CD4-positive, alpha-beta T cell (primary cell): ENCODE measurements at regions not wholly inside any gene's neighbourhood (a gene's known extent, or its start where the extent isn't known, plus 50 kb on each side); places are given as distances from the start of the nearest gene placed in this dataset.

Experiments used
- ATAC-seq: fragments of 200-7000 bp; cut with Tn5 transposase; one replicate; pipeline ENCODE4 v1.10.0; 2022; ENCODE audit warnings: mild to moderate bottlenecking; ENCODE audit not compliant: poor library complexity
- CTCF ChIA-PET: fragments of 350-600 bp; sonication (Branson Sonifier 250); formaldehyde crosslinking; loops from one replicate; lab custom pipeline; 2021; ENCODE audit warnings: antibody characterized with exemption, inconsistent platforms; lab: Charles Lee
- POLR2A ChIA-PET: fragments of 350-600 bp; sonication (Branson Sonifier 250); formaldehyde crosslinking; loops from one replicate; lab custom pipeline; 2021; ENCODE audit warnings: antibody characterized with exemption, inconsistent platforms; lab: Charles Lee
- DNase-seq, 14 experiments: peaks; one replicate each; pipeline ENCODE4 v3.0.0-alpha.2; 2013 to 2020; ENCODE audit warnings: mixed read lengths in 2 of 14
- H3K27ac ChIP-seq, 2 donors: one replicate each; pipeline versions ENCODE4 v1.5.1 to v1.7.0; 2013; ENCODE audit warnings: low read length in 2 of 2, low read depth in 1 of 2, mild to moderate bottlenecking in 1 of 2
- H3K27me3 ChIP-seq, 2 experiments: 1 replicate in 1 of 2; 2 replicates in 1 of 2; pipeline versions ENCODE4 v1.6.1 to v1.7.0; 2013; ENCODE audit warnings: low read length in 2 of 2, control low read depth in 1 of 2, mild to moderate bottlenecking in 1 of 2, moderate library complexity in 1 of 2; ENCODE audit not compliant: insufficient read depth in 2 of 2, control insufficient read depth in 1 of 2
- H3K36me3 ChIP-seq: one replicate; pipeline ENCODE4 v1.6.1; 2013; ENCODE audit warnings: low read length, control low read depth; ENCODE audit not compliant: insufficient read depth
- H3K4me1 ChIP-seq: one replicate; pipeline ENCODE4 v1.6.1; 2013; ENCODE audit warnings: low read length, control low read depth; ENCODE audit not compliant: insufficient read depth
- H3K4me3 ChIP-seq: one replicate; pipeline ENCODE4 v1.5.1; 2013; ENCODE audit warnings: mild to moderate bottlenecking, low read length, moderate library complexity
- H3K9me3 ChIP-seq, 2 experiments: 1 replicate in 1 of 2; 2 replicates in 1 of 2; pipeline versions ENCODE4 v1.6.1 to v1.7.0; 2013; ENCODE audit warnings: low read length in 2 of 2, mild to moderate bottlenecking in 2 of 2, control low read depth in 1 of 2, moderate library complexity in 1 of 2; ENCODE audit not compliant: control insufficient read depth in 1 of 2, insufficient read depth in 1 of 2
- H3K27ac Mint-ChIP-seq: one replicate; pipeline ENCODE4 v1.8.0; 2020; ENCODE audit warnings: mixed read lengths
- H3K27me3 Mint-ChIP-seq: one replicate; pipeline ENCODE4 v1.8.0; 2021; ENCODE audit warnings: mixed read lengths
- H3K36me3 Mint-ChIP-seq: one replicate; pipeline ENCODE4 v1.8.0; 2021; ENCODE audit warnings: low read depth, mixed read lengths
- H3K4me1 Mint-ChIP-seq: one replicate; pipeline ENCODE4 v1.8.0; 2021; ENCODE audit warnings: low read depth, mixed read lengths
- H3K4me3 Mint-ChIP-seq: one replicate; pipeline ENCODE4 v1.8.0; 2020; ENCODE audit warnings: mild to moderate bottlenecking, mixed read lengths
- H3K9me3 Mint-ChIP-seq: one replicate; pipeline ENCODE4 v1.8.0; 2020; ENCODE audit warnings: mixed read lengths
- CTCF ChIP-seq: fragments of 200-600 bp; IDR thresholded peaks from one replicate; pipeline ENCODE4 v1.8.0; 2022; ENCODE audit warnings: antibody characterized with exemption, mild to moderate bottlenecking
- intact Hi-C, 2 experiments: fragments of 100-400 bp; cut with DNase I in 1 of 2; cut with micrococcal nuclease in 1 of 2; formaldehyde crosslinking; loops; one replicate each; pipeline versions ENCODE4 v1.15.1 to v1.9.0; 2023 to 2025; cut with DNase I, micrococcal nuclease

GRCh38 chr7:35546691-35547429, 148.1 kb downstream of the HERPUD2 start:
- Mint-ChIP-seq H3K27me3 (peaks cover 9% of the 10 kb centered on the region), H3K4me3 (no peak overlapping the region), H3K4me1 (no peaks in the 10 kb centered on the region), H3K9me3 (no peaks in the 10 kb centered on the region), H3K27ac (no peak overlapping the region), H3K36me3 (no peaks in the 10 kb centered on the region)
- DNase-seq (no peak), ATAC-seq (no peak)
- ChIA-PET POLR2A (no interaction called here), CTCF (no interaction called here)
- H3K9me3 ChIP-seq: no peaks in the 10 kb centered on the region
- intact Hi-C loops: no loop called here
- no peak overlapping the region for H3K4me3 ChIP-seq
- no peaks in the 10 kb centered on the region for H3K36me3 ChIP-seq
- H3K4me1 ChIP-seq: peaks cover 2% of the 10 kb centered on the region
- H3K27me3 ChIP-seq: no peaks in the 10 kb centered on the region
- TF ChIP-seq CTCF: no peak
- no peak overlapping the region for H3K27ac ChIP-seq

GRCh38 chr7:35545831-35546230, 149.1 kb downstream of the HERPUD2 start:
- H3K4me1 Mint-ChIP-seq: no peaks in the 10 kb centered on the region
- Histone ChIP-seq H3K4me1 (peaks cover 2% of the 10 kb centered on the region), H3K4me3 (no peak overlapping the region), H3K36me3 (no peaks in the 10 kb centered on the region), H3K27ac (no peak overlapping the region), H3K9me3 (no peaks in the 10 kb centered on the region), H3K27me3 (no peaks in the 10 kb centered on the region)
- no peak for TF ChIP-seq CTCF
- no peaks in the 10 kb centered on the region for H3K36me3 Mint-ChIP-seq
- H3K4me3 Mint-ChIP-seq: no peak overlapping the region
- peaks cover 9% of the 10 kb centered on the region for H3K27me3 Mint-ChIP-seq
- intact Hi-C loops: no loop called here
- H3K27ac Mint-ChIP-seq: no peak overlapping the region
- DNase-seq: no peak
- no peak for ATAC-seq
- ChIA-PET POLR2A (no interaction called here), CTCF (interaction anchor here (1.0 kb wide), 1 partner anchor 9 kb away, joined by 3 read pairs; no protein-coding TSS in a partner anchor)
- H3K9me3 Mint-ChIP-seq: no peaks in the 10 kb centered on the region

- no peaks in the 10 kb centered on the region for H3K36me3 Mint-ChIP-seq
These were observed 150.8 kb downstream of the HERPUD2 start for GRCh38 chr7:35544028-35544742.

More at GRCh38 chr7:35544028-35544742, 150.8 kb downstream of the HERPUD2 start:
- TF ChIP-seq CTCF: no peak
- DNase-seq (no peak), ATAC-seq (no peak)
- ChIA-PET CTCF (no interaction called here), POLR2A (no interaction called here)
- H3K36me3 ChIP-seq: no peaks in the 10 kb centered on the region
- H3K27ac ChIP-seq: no peak overlapping the region
- peaks cover 8% of the 10 kb centered on the region for H3K27me3 Mint-ChIP-seq
- no peak overlapping the region for H3K4me3 Mint-ChIP-seq
- intact Hi-C loops: no loop called here
- H3K4me3 ChIP-seq: no peak overlapping the region
- no peaks in the 10 kb centered on the region for H3K9me3 ChIP-seq
- H3K27me3 ChIP-seq: peaks cover 0 to 5% of the 10 kb centered on the region in 2 experiments
- no peak overlapping the region for H3K27ac Mint-ChIP-seq
- peaks cover 2% of the 10 kb centered on the region for H3K4me1 ChIP-seq
- H3K4me1 Mint-ChIP-seq: no peaks in the 10 kb centered on the region
- no peaks in the 10 kb centered on the region for H3K9me3 Mint-ChIP-seq
